Frontal cortex (tissue), 3 donors: ENCODE measurements at regions not wholly inside any gene's neighbourhood (a gene's known extent, or its start where the extent isn't known, plus 50 kb on each side); places are given as distances from the start of the nearest gene placed in this dataset.

Experiments
- DNase-seq, 2 donors: peaks; one replicate each; pipeline ENCODE4 v3.0.0; 2012; ENCODE audit warnings: low spot score in 2 of 2
- FAIRE-seq: peaks from 2 replicates; lab custom pipeline; 2012; peaks lifted over from hg19 to GRCh38; lab: Jason Lieb, UNC
- donor health status: control.
- donor health status: control.
- donor health status: control.

GRCh38 chr6:91565207-91565606, 978.3 kb upstream of the MAP3K7 start:
- DNase-seq (no peak), FAIRE-seq (no peak)

- FAIRE-seq = no peak
These were observed 976.1 kb upstream of the MAP3K7 start for GRCh38 chr6:91562955-91563354.

GRCh38 chr6:91560409-91560808, 973.5 kb upstream of the MAP3K7 start:
- no peak for FAIRE-seq

More at GRCh38 chr6:91562955-91563354, 976.1 kb upstream of the MAP3K7 start:
- DNase-seq = no peak

GRCh38 chr6:91540902-91541301, 954.0 kb upstream of the MAP3K7 start:
- DNase-seq (no peak), FAIRE-seq (no peak)

More at GRCh38 chr6:91560409-91560808, 973.5 kb upstream of the MAP3K7 start:
- no peak for DNase-seq

GRCh38 chr6:91539456-91539855, 952.6 kb upstream of the MAP3K7 start:
- DNase-seq (no peak), FAIRE-seq (no peak)

GRCh38 chr6:91538622-91539021, 951.8 kb upstream of the MAP3K7 start:
- DNase-seq = no peak
- FAIRE-seq = no peak

GRCh38 chr6:91534614-91535013, 947.7 kb upstream of the MAP3K7 start:
- FAIRE-seq (no peak), DNase-seq (no peak)

- FAIRE-seq = no peak
- no peak for DNase-seq
These were observed 936.6 kb upstream of the MAP3K7 start for GRCh38 chr6:91523511-91523910.

GRCh38 chr6:91521999-91522398, 935.1 kb upstream of the MAP3K7 start:
- DNase-seq (no peak), FAIRE-seq (no peak)

- no peak for DNase-seq
- no peak for FAIRE-seq
These were observed 922.8 kb upstream of the MAP3K7 start for GRCh38 chr6:91509711-91510110.

GRCh38 chr6:91509039-91509438, 922.2 kb upstream of the MAP3K7 start:
- FAIRE-seq = no peak
- no peak for DNase-seq

GRCh38 chr6:91506509-91506908, 919.6 kb upstream of the MAP3K7 start:
- FAIRE-seq (no peak), DNase-seq (no peak)

- DNase-seq = no peak
- peak; percentile 15 for FAIRE-seq
These were observed 918.3 kb upstream of the MAP3K7 start for GRCh38 chr6:91505199-91505598.

- FAIRE-seq (no peak), DNase-seq (no peak)
These were observed 915.1 kb upstream of the MAP3K7 start for GRCh38 chr6:91501930-91502329.

GRCh38 chr6:91500689-91501303, 913.9 kb upstream of the MAP3K7 start:
- DNase-seq (no peak), FAIRE-seq (no peak)

GRCh38 chr6:91498576-91498975, 911.7 kb upstream of the MAP3K7 start:
- FAIRE-seq (no peak), DNase-seq (no peak)

- no peak for DNase-seq
- no peak for FAIRE-seq
These were observed 910.9 kb upstream of the MAP3K7 start for GRCh38 chr6:91497770-91498169.

GRCh38 chr6:91490671-91491301, 903.9 kb upstream of the MAP3K7 start:
- no peak for FAIRE-seq

GRCh38 chr6:91487696-91488392, 901.0 kb upstream of the MAP3K7 start:
- DNase-seq (no peak), FAIRE-seq (no peak)

More at GRCh38 chr6:91490671-91491301, 903.9 kb upstream of the MAP3K7 start:
- no peak for DNase-seq

GRCh38 chr6:91486200-91486599, 899.3 kb upstream of the MAP3K7 start:
- FAIRE-seq = no peak
- no peak for DNase-seq

GRCh38 chr6:91485047-91485446, 898.2 kb upstream of the MAP3K7 start:
- DNase-seq = no peak
- no peak for FAIRE-seq
